ENCODE measurements at regions not wholly inside any gene's neighbourhood (a gene's known extent, or its start where the extent isn't known, plus 50 kb on each side); places are given as distances from the start of the nearest gene placed in this dataset.

- Histone ChIP-seq H3K79me2 (replicated peaks; ENCODE audit: insufficient read depth, low read length) (peaks cover 5% of the 10 kb centered on the region), H3K9me2 (ENCODE audit: insufficient read depth, low read length) (no peaks in the 10 kb centered on the region), H3K4me2 (ENCODE audit: low read length) (no peak overlapping the region), H3K27ac (ENCODE audit: low read length) (no peak overlapping the region), H3K36me3 (ENCODE audit: insufficient read depth, low read length) (no peaks in the 10 kb centered on the region), H3K4me3 (ENCODE audit: low read length) (no peak overlapping the region), H3F3A (ENCODE audit: insufficient read depth, low read length, poor library complexity, severe bottlenecking) (no peaks in the 10 kb centered on the region), H3K27me3 (ENCODE audit: insufficient read depth, low read depth, low read length) (no peaks in the 10 kb centered on the region), H3K9me3 (ENCODE audit: low read length) (no peaks in the 10 kb centered on the region), H3K9ac (ENCODE audit: low read length) (no peak overlapping the region), H4K20me1 (ENCODE audit: insufficient read depth) (no peaks in the 10 kb centered on the region), H2AFZ (ENCODE audit: low read depth, low read length) (no peak overlapping the region)
- TF ChIP-seq MXI1 (conservative IDR thresholded peaks at IDR 0.05; ENCODE audit: poor library complexity, severe bottlenecking) = no peak
- TF ChIP-seq CTCF (IDR thresholded peaks at IDR 0.05; ENCODE audit: poor library complexity, severe bottlenecking) = no peak
Observed at GRCh38 chr13:107846642-107847041, 368.7 kb downstream of the LIG4 start.

GRCh38 chr13:107845911-107846310 is 369.4 kb downstream of the LIG4 start:
- no peak overlapping the region for H3K9ac ChIP-seq (ENCODE audit: low read length)
- no peak overlapping the region for H3K27ac ChIP-seq (ENCODE audit: low read length)
- no peak overlapping the region for H3K4me2 ChIP-seq (ENCODE audit: low read length)
- H3K4me3 ChIP-seq (ENCODE audit: low read length) = no peak overlapping the region
- H3K79me2 ChIP-seq (replicated peaks; ENCODE audit: insufficient read depth, low read length) = peaks cover 5% of the 10 kb centered on the region
- H3K27me3 ChIP-seq (ENCODE audit: insufficient read depth, low read depth, low read length) = no peaks in the 10 kb centered on the region
- H3F3A ChIP-seq (ENCODE audit: insufficient read depth, low read length, poor library complexity, severe bottlenecking) = no peaks in the 10 kb centered on the region
- no peaks in the 10 kb centered on the region for H4K20me1 ChIP-seq (ENCODE audit: insufficient read depth)
- H3K9me2 ChIP-seq (ENCODE audit: insufficient read depth, low read length) = no peaks in the 10 kb centered on the region
- no peak overlapping the region for H2AFZ ChIP-seq (ENCODE audit: low read depth, low read length)
- H3K36me3 ChIP-seq (ENCODE audit: insufficient read depth, low read length) = no peaks in the 10 kb centered on the region
- H3K9me3 ChIP-seq (ENCODE audit: low read length) = no peaks in the 10 kb centered on the region
- TF ChIP-seq EZH2 (IDR thresholded peaks at IDR 0.05; ENCODE audit: borderline replicate concordance, insufficient read depth, low read length, poor library complexity, severe bottlenecking) = no peak
- no peak for TF ChIP-seq EP300 (conservative IDR thresholded peaks at IDR 0.05; ENCODE audit: poor library complexity, severe bottlenecking)
- no peak for TF ChIP-seq RAD21 (conservative IDR thresholded peaks at IDR 0.05)
- no peak for TF ChIP-seq POLR2AphosphoS5 (IDR thresholded peaks at IDR 0.05)
- no peak for TF ChIP-seq CTCF (IDR thresholded peaks at IDR 0.05; ENCODE audit: poor library complexity, severe bottlenecking)
- TF ChIP-seq SMC3 (conservative IDR thresholded peaks at IDR 0.05; ENCODE audit: poor library complexity) = no peak
- no peak for TF ChIP-seq TAF1 (IDR thresholded peaks at IDR 0.05; ENCODE audit: low read depth)
- TF ChIP-seq REST (IDR thresholded peaks at IDR 0.05; ENCODE audit: borderline replicate concordance) = no peak
- TF ChIP-seq MXI1 (conservative IDR thresholded peaks at IDR 0.05; ENCODE audit: poor library complexity, severe bottlenecking) = no peak

Data from neural cell (in vitro differentiated cells).